SK-N-SH treated with all-trans-retinoic acid at 6 μM for 48 hours (cell line): ENCODE measurements at regions not wholly inside any gene's neighbourhood (a gene's known extent, or its start where the extent isn't known, plus 50 kb on each side); places are given as distances from the start of the nearest gene placed in this dataset.

ENCODE experiments used
- ATAC-seq: fragments of 200-7000 bp; cut with Tn5 transposase; 3 replicates; pipeline ENCODE4 v1.9.1; 2020; ENCODE audit warnings: mild to moderate bottlenecking, moderate library complexity
- ARNTL ChIP-seq: fragments of 450-650 bp; formaldehyde crosslinking; IDR thresholded peaks from 2 replicates; pipeline ENCODE4 v1.5.0; 2020; ENCODE audit warnings: low read depth, mild to moderate bottlenecking, moderate library complexity, borderline replicate concordance
- BACH2 ChIP-seq: fragments of 250-450 bp; sonication (Bioruptor Pico); IDR thresholded peaks from 2 replicates; pipeline ENCODE4 v1.9.0; 2021; ENCODE audit warnings: mild to moderate bottlenecking, borderline replicate concordance
- CREB5 ChIP-seq: fragments of 250-450 bp; sonication (Bioruptor Pico); IDR thresholded peaks from 2 replicates; pipeline ENCODE4 v1.5.1; 2020; ENCODE audit warnings: low read depth, mild to moderate bottlenecking, moderate library complexity
- CSDC2 ChIP-seq: fragments of 250-450 bp; sonication (Bioruptor Pico); IDR thresholded peaks from 2 replicates; pipeline ENCODE4 v1.5.0; 2020; ENCODE audit warnings: mild to moderate bottlenecking, moderate library complexity
- ESRRG ChIP-seq: fragments of 250-450 bp; sonication (Bioruptor Pico); IDR thresholded peaks from 2 replicates; pipeline ENCODE4 v1.6.1; 2021; ENCODE audit warnings: mild to moderate bottlenecking
- GLIS3 ChIP-seq: fragments of 250-450 bp; sonication (Bioruptor Pico); IDR thresholded peaks from 2 replicates; pipeline ENCODE4 v1.5.0; 2020; ENCODE audit warnings: mild to moderate bottlenecking, moderate library complexity
- ISL1 ChIP-seq: fragments of 250-450 bp; sonication (Bioruptor Pico); IDR thresholded peaks from 2 replicates; pipeline ENCODE4 v2.1.2; 2022; ENCODE audit warnings: mild to moderate bottlenecking, moderate library complexity
- PPARA ChIP-seq: fragments of 250-450 bp; sonication (Bioruptor Pico); IDR thresholded peaks from 2 replicates; pipeline ENCODE4 v1.5.0; 2020; ENCODE audit warnings: mild to moderate bottlenecking, borderline replicate concordance
- RARB ChIP-seq: fragments of 250-450 bp; sonication (Bioruptor Pico); IDR thresholded peaks from 2 replicates; pipeline ENCODE4 v1.8.0; 2021; ENCODE audit warnings: mild to moderate bottlenecking, moderate library complexity
- TCF4 ChIP-seq: fragments of 250-450 bp; sonication (Bioruptor Pico); IDR thresholded peaks from 2 replicates; pipeline ENCODE4 v1.8.0; 2021; ENCODE audit warnings: mild to moderate bottlenecking, moderate library complexity, borderline replicate concordance
- TOX ChIP-seq: fragments of 250-450 bp; sonication (Bioruptor Pico); IDR thresholded peaks from 2 replicates; pipeline ENCODE4 v1.8.0; 2021; ENCODE audit warnings: mild to moderate bottlenecking, moderate library complexity, borderline replicate concordance
- ZC3H10 ChIP-seq: fragments of 250-450 bp; sonication (Bioruptor Pico); IDR thresholded peaks from 2 replicates; pipeline ENCODE4 v1.5.1; 2021; ENCODE audit warnings: mild to moderate bottlenecking, moderate library complexity
- ZFP3 ChIP-seq: fragments of 250-450 bp; sonication (Bioruptor Pico); IDR thresholded peaks from 2 replicates; pipeline ENCODE4 v1.5.0; 2020; ENCODE audit warnings: mild to moderate bottlenecking, moderate library complexity
- ZFP30 ChIP-seq: fragments of 450-650 bp; formaldehyde crosslinking; IDR thresholded peaks from 2 replicates; pipeline ENCODE4 v1.5.0; 2022; ENCODE audit warnings: mild to moderate bottlenecking, moderate library complexity
- ZNF70 ChIP-seq: fragments of 450-650 bp; formaldehyde crosslinking; IDR thresholded peaks from 2 replicates; pipeline ENCODE4 v1.5.0; 2020; ENCODE audit warnings: mild to moderate bottlenecking, moderate library complexity
- ZNF8 ChIP-seq: fragments of 450-650 bp; formaldehyde crosslinking; IDR thresholded peaks from 2 replicates; pipeline ENCODE4 v1.5.0; 2020; ENCODE audit warnings: mild to moderate bottlenecking, moderate library complexity
- TF ChIP-seq, protein P1 (sequence below): fragments of 250-450 bp; sonication (Bioruptor Pico); IDR thresholded peaks from 2 replicates; pipeline ENCODE4 v1.5.0; 2020; ENCODE audit warnings: mild to moderate bottlenecking, moderate library complexity
- TF ChIP-seq, protein P2 (sequence below): fragments of 250-450 bp; sonication (Bioruptor Pico); IDR thresholded peaks from 2 replicates; pipeline ENCODE4 v1.8.0; 2021; ENCODE audit warnings: low read depth, mild to moderate bottlenecking, moderate library complexity, borderline replicate concordance
- TF ChIP-seq, protein P3 (sequence below): fragments of 250-450 bp; sonication (Bioruptor Pico); IDR thresholded peaks from 2 replicates; pipeline ENCODE4 v1.5.1; 2021; ENCODE audit warnings: mild to moderate bottlenecking, moderate library complexity
- TF ChIP-seq, protein P4 (sequence below): fragments of 250-450 bp; sonication (Bioruptor Pico); IDR thresholded peaks from 2 replicates; pipeline ENCODE4 v1.8.0; 2020; ENCODE audit warnings: mild to moderate bottlenecking, moderate library complexity, borderline replicate concordance

DNA sequence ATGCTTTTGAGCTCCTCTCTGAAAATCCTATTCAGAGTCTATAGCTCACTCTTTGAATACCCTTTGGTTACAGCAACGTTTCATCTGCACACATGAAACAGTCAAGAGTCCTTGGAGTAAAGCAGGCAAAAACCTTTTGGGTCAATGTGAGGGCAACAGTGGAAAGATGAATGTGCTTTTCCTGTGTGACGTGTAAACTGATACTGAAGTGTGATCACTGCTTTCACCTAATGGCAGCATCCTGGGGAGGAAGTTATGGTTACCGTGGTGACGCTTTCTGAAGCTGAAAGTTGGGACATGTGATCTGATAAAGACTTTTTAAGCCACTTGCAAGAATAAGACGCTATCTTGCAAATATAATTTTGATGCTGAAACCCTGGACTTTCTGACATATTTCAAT is 160.0 kb downstream of the SEC16B start:
- TF ChIP-seq ESRRG (CRISPR knock-in tag) (no peak), ZFP3 (no peak), PPARA (CRISPR knock-in tag) (no peak), TOX (CRISPR knock-in tag) (no peak), GLIS3 (CRISPR knock-in tag) (no peak)
- TF ChIP-seq, protein P1, sequence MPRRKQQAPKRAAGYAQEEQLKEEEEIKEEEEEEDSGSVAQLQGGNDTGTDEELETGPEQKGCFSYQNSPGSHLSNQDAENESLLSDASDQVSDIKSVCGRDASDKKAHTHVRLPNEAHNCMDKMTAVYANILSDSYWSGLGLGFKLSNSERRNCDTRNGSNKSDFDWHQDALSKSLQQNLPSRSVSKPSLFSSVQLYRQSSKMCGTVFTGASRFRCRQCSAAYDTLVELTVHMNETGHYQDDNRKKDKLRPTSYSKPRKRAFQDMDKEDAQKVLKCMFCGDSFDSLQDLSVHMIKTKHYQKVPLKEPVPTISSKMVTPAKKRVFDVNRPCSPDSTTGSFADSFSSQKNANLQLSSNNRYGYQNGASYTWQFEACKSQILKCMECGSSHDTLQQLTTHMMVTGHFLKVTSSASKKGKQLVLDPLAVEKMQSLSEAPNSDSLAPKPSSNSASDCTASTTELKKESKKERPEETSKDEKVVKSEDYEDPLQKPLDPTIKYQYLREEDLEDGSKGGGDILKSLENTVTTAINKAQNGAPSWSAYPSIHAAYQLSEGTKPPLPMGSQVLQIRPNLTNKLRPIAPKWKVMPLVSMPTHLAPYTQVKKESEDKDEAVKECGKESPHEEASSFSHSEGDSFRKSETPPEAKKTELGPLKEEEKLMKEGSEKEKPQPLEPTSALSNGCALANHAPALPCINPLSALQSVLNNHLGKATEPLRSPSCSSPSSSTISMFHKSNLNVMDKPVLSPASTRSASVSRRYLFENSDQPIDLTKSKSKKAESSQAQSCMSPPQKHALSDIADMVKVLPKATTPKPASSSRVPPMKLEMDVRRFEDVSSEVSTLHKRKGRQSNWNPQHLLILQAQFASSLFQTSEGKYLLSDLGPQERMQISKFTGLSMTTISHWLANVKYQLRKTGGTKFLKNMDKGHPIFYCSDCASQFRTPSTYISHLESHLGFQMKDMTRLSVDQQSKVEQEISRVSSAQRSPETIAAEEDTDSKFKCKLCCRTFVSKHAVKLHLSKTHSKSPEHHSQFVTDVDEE (CRISPR knock-in tag): no peak
- TF ChIP-seq, protein P2, sequence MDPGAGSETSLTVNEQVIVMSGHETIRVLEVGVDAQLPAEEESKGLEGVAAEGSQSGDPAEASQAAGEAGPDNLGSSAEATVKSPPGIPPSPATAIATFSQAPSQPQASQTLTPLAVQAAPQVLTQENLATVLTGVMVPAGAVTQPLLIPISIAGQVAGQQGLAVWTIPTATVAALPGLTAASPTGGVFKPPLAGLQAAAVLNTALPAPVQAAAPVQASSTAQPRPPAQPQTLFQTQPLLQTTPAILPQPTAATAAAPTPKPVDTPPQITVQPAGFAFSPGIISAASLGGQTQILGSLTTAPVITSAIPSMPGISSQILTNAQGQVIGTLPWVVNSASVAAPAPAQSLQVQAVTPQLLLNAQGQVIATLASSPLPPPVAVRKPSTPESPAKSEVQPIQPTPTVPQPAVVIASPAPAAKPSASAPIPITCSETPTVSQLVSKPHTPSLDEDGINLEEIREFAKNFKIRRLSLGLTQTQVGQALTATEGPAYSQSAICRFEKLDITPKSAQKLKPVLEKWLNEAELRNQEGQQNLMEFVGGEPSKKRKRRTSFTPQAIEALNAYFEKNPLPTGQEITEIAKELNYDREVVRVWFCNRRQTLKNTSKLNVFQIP (CRISPR knock-in tag): no peak
- TF ChIP-seq, protein P3, sequence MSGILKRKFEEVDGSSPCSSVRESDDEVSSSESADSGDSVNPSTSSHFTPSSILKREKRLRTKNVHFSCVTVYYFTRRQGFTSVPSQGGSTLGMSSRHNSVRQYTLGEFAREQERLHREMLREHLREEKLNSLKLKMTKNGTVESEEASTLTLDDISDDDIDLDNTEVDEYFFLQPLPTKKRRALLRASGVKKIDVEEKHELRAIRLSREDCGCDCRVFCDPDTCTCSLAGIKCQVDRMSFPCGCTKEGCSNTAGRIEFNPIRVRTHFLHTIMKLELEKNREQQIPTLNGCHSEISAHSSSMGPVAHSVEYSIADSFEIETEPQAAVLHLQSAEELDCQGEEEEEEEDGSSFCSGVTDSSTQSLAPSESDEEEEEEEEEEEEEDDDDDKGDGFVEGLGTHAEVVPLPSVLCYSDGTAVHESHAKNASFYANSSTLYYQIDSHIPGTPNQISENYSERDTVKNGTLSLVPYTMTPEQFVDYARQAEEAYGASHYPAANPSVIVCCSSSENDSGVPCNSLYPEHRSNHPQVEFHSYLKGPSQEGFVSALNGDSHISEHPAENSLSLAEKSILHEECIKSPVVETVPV (CRISPR knock-in tag): no peak
- ATAC-seq: no peak

GRCh38 chr1:177802304-177802703 is 167.6 kb downstream of the SEC16B start:
- no peak for ATAC-seq
- TF ChIP-seq, protein P1 (CRISPR knock-in tag): no peak
- TF ChIP-seq TCF4 (CRISPR knock-in tag) (no peak), TOX (CRISPR knock-in tag) (no peak), PPARA (CRISPR knock-in tag) (no peak), ZC3H10 (CRISPR knock-in tag) (no peak), CSDC2 (CRISPR knock-in tag) (no peak), BACH2 (CRISPR knock-in tag) (no peak), ZNF8 (no peak), ESRRG (CRISPR knock-in tag) (no peak), ZFP30 (CRISPR knock-in tag) (no peak), CREB5 (CRISPR knock-in tag) (no peak), ZFP3 (no peak), GLIS3 (CRISPR knock-in tag) (no peak), RARB (CRISPR knock-in tag) (no peak), ISL1 (CRISPR knock-in tag) (no peak)
- TF ChIP-seq, protein P3 (CRISPR knock-in tag): no peak
- TF ChIP-seq, all 23 proteins: peak for 0

DNA sequence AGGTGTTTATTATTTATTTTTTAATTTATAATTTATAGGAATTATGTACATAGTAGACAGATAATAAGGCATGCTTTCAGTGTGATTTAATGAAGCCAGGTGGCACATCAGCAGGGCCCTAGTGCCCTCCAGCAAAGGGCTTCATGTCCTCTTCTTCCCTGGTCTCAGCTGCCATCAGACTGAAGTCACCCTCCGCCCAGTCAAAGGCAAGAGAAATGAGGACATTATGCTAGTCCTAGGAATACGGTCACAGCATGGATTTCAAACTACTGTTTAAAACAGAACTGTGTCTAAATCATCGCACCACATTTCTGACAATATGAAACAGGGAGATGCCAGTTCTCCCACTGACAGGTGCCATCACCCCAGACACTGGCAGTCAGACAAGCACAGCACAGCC is 168.1 kb downstream of the SEC16B start:
- no peak for ATAC-seq
- no peak for TF ChIP-seq TOX (CRISPR knock-in tag)
- TF ChIP-seq RARB (CRISPR knock-in tag): no peak
- no peak for TF ChIP-seq PPARA (CRISPR knock-in tag)
- no peak for TF ChIP-seq ISL1 (CRISPR knock-in tag)
- TF ChIP-seq ZC3H10 (CRISPR knock-in tag): no peak
- TF ChIP-seq ZNF8: no peak
- TF ChIP-seq BACH2 (CRISPR knock-in tag): no peak
- TF ChIP-seq, protein P3 (CRISPR knock-in tag): no peak
- TF ChIP-seq, protein P4, sequence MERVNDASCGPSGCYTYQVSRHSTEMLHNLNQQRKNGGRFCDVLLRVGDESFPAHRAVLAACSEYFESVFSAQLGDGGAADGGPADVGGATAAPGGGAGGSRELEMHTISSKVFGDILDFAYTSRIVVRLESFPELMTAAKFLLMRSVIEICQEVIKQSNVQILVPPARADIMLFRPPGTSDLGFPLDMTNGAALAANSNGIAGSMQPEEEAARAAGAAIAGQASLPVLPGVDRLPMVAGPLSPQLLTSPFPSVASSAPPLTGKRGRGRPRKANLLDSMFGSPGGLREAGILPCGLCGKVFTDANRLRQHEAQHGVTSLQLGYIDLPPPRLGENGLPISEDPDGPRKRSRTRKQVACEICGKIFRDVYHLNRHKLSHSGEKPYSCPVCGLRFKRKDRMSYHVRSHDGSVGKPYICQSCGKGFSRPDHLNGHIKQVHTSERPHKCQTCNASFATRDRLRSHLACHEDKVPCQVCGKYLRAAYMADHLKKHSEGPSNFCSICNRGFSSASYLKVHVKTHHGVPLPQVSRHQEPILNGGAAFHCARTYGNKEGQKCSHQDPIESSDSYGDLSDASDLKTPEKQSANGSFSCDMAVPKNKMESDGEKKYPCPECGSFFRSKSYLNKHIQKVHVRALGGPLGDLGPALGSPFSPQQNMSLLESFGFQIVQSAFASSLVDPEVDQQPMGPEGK (CRISPR knock-in tag): no peak
- TF ChIP-seq CSDC2 (CRISPR knock-in tag): no peak
- TF ChIP-seq ZNF70: no peak
- no peak for TF ChIP-seq ARNTL (CRISPR knock-in tag)
